Activated CD8-positive, alpha-beta T cell treated with anti-CD3 and anti-CD28 coated beads, Interleukin-2, amount 10 ng/mL, durations not matched to agents 7 days and 5 days (primary cell): ENCODE measurements at regions not wholly inside any gene's neighbourhood (a gene's known extent, or its start where the extent isn't known, plus 50 kb on each side); places are given as distances from the start of the nearest gene placed in this dataset.
A peak's percentile ranks its signal among the peaks of the same experiment; 100 is the strongest.

ENCODE experiments used
- ATAC-seq: fragments of 150-1000 bp; cut with Tn5 transposase; one replicate; pipeline ENCODE4 v1.10.0; 2021; ENCODE audit warnings: moderate library complexity
- CTCF ChIA-PET: fragments of 350-600 bp; sonication (Branson Sonifier 250); formaldehyde crosslinking; loops from one replicate; lab custom pipeline; 2021; ENCODE audit warnings: antibody characterized with exemption; lab: Charles Lee
- POLR2A ChIA-PET: fragments of 350-600 bp; sonication (Branson Sonifier 250); formaldehyde crosslinking; loops from one replicate; lab custom pipeline; 2021; ENCODE audit warnings: antibody characterized with exemption; lab: Charles Lee
- DNase-seq: peaks from one replicate; pipeline ENCODE4 v3.0.0-alpha.2; 2020
- H3K27ac Mint-ChIP-seq: one replicate; pipeline ENCODE4 v1.8.0; 2021; ENCODE audit warnings: mild to moderate bottlenecking, mixed read lengths
- H3K27me3 Mint-ChIP-seq: one replicate; pipeline ENCODE4 v1.8.0; 2021; ENCODE audit warnings: low read depth, mixed read lengths
- H3K36me3 Mint-ChIP-seq: one replicate; pipeline ENCODE4 v1.8.0; 2021; ENCODE audit warnings: low read depth, mixed read lengths
- H3K4me1 Mint-ChIP-seq: one replicate; pipeline ENCODE4 v1.8.0; 2021; ENCODE audit warnings: low read depth, mixed read lengths
- H3K4me3 Mint-ChIP-seq: one replicate; pipeline ENCODE4 v1.8.0; 2021; ENCODE audit warnings: mild to moderate bottlenecking, mixed read lengths
- H3K9me3 Mint-ChIP-seq: one replicate; pipeline ENCODE4 v1.8.0; 2022; ENCODE audit warnings: mixed read lengths; ENCODE audit not compliant: insufficient read depth

GRCh38 chr11:123301696-123302400, 106.8 kb upstream of the CLMP start:
- Mint-ChIP-seq H3K27me3 (peaks cover 3% of the 10 kb centered on the region), H3K9me3 (no peaks in the 10 kb centered on the region), H3K4me1 (peaks cover 41% of the 10 kb centered on the region), H3K27ac (no peak overlapping the region), H3K4me3 (peak overlapping the region; percentile 44), H3K36me3 (no peaks in the 10 kb centered on the region)
- ATAC-seq (peak; percentile 96), DNase-seq (peak; percentile 77)
- CTCF ChIA-PET, result interaction anchor here (0.7 to 6.4 kb wide), 29 partner anchors 10 to 297 kb away, joined by 3 to 47 read pairs (median 5); no protein-coding TSS in a partner anchor
- POLR2A ChIA-PET, result interaction anchor here (0.6 kb wide), 1 partner anchor 286 kb away, joined by 3 read pairs; no protein-coding TSS in a partner anchor

GRCh38 chr11:123301013-123301591, 106.1 kb upstream of the CLMP start:
- ChIA-PET POLR2A (interaction anchor here (1.3 kb wide), 1 partner anchor 177 kb away, joined by 3 read pairs; no protein-coding TSS in a partner anchor), CTCF (interaction anchor here (0.7 to 6.4 kb wide), 29 partner anchors 9 to 276 kb away, joined by 3 to 47 read pairs (median 5); no protein-coding TSS in a partner anchor)

GRCh38 chr11:123299721-123300120, 104.7 kb upstream of the CLMP start:
- Mint-ChIP-seq H3K27me3 (peaks cover 3% of the 10 kb centered on the region), H3K4me3 (no peak overlapping the region), H3K27ac (no peak overlapping the region), H3K9me3 (no peaks in the 10 kb centered on the region), H3K36me3 (no peaks in the 10 kb centered on the region), H3K4me1 (peaks cover 39% of the 10 kb centered on the region)
- no peak for DNase-seq
- ChIA-PET POLR2A (no interaction called here), CTCF (interaction anchor here (1.4 to 6.4 kb wide), 6 partner anchors 73 to 179 kb away, joined by 3 to 47 read pairs (median 7); no protein-coding TSS in a partner anchor)
- no peak for ATAC-seq

More at GRCh38 chr11:123301013-123301591, 106.1 kb upstream of the CLMP start:
- H3K27ac Mint-ChIP-seq, result no peak overlapping the region
- ATAC-seq, result peak; percentile 6
- H3K4me1 Mint-ChIP-seq, result peaks cover 41% of the 10 kb centered on the region
- H3K27me3 Mint-ChIP-seq, result peaks cover 3% of the 10 kb centered on the region
- no peak for DNase-seq
- peak overlapping the region; percentile 44 for H3K4me3 Mint-ChIP-seq
- H3K36me3 Mint-ChIP-seq, result no peaks in the 10 kb centered on the region
- H3K9me3 Mint-ChIP-seq, result no peaks in the 10 kb centered on the region

GRCh38 chr11:123298488-123299447, 103.7 kb upstream of the CLMP start:
- H3K27ac Mint-ChIP-seq, result no peak overlapping the region
- ATAC-seq (no peak), DNase-seq (no peak)
- H3K4me1 Mint-ChIP-seq, result peaks cover 30% of the 10 kb centered on the region
- CTCF ChIA-PET, result interaction anchor here (1.0 to 6.4 kb wide), 5 partner anchors 15 to 180 kb away, joined by 3 to 47 read pairs (median 7); no protein-coding TSS in a partner anchor
- no peaks in the 10 kb centered on the region for H3K36me3 Mint-ChIP-seq
- H3K27me3 Mint-ChIP-seq, result no peaks in the 10 kb centered on the region
- no peak overlapping the region for H3K4me3 Mint-ChIP-seq
- H3K9me3 Mint-ChIP-seq, result no peaks in the 10 kb centered on the region
- POLR2A ChIA-PET, result no interaction called here

GRCh38 chr11:123292647-123293046, 97.6 kb upstream of the CLMP start:
- Mint-ChIP-seq H3K27me3 (peaks cover 9% of the 10 kb centered on the region), H3K4me1 (no peaks in the 10 kb centered on the region), H3K27ac (no peak overlapping the region), H3K36me3 (no peaks in the 10 kb centered on the region), H3K4me3 (no peak overlapping the region), H3K9me3 (no peaks in the 10 kb centered on the region)
- ATAC-seq (no peak), DNase-seq (no peak)
- POLR2A ChIA-PET, result interaction anchor here (0.6 kb wide), 1 partner anchor 46 kb away, joined by 4 read pairs; no protein-coding TSS in a partner anchor
- CTCF ChIA-PET, result interaction anchor here (0.8 to 3.3 kb wide), 2 partner anchors 9 to 158 kb away, joined by 4 to 15 read pairs; no protein-coding TSS in a partner anchor

GRCh38 chr11:123291201-123291869, 96.3 kb upstream of the CLMP start:
- no peak for DNase-seq
- H3K9me3 Mint-ChIP-seq, result no peaks in the 10 kb centered on the region
- H3K4me3 Mint-ChIP-seq, result no peak overlapping the region
- ChIA-PET CTCF (interaction anchor here (1.0 to 3.3 kb wide), 3 partner anchors 10 to 184 kb away, joined by 3 to 15 read pairs (median 5); no protein-coding TSS in a partner anchor), POLR2A (no interaction called here)
- ATAC-seq, result no peak
- no peaks in the 10 kb centered on the region for H3K4me1 Mint-ChIP-seq
- no peaks in the 10 kb centered on the region for H3K36me3 Mint-ChIP-seq
- peaks cover 17% of the 10 kb centered on the region for H3K27me3 Mint-ChIP-seq
- no peak overlapping the region for H3K27ac Mint-ChIP-seq

- no peaks in the 10 kb centered on the region for H3K4me1 Mint-ChIP-seq
- no peak overlapping the region for H3K4me3 Mint-ChIP-seq
- H3K27ac Mint-ChIP-seq, result no peak overlapping the region
- peaks cover 41% of the 10 kb centered on the region for H3K27me3 Mint-ChIP-seq
- ATAC-seq, result no peak
- no peaks in the 10 kb centered on the region for H3K36me3 Mint-ChIP-seq
- no peak for DNase-seq
- CTCF ChIA-PET, result no interaction called here
- POLR2A ChIA-PET, result no interaction called here
- H3K9me3 Mint-ChIP-seq, result no peaks in the 10 kb centered on the region
Observed at GRCh38 chr11:123286761-123287160, 91.7 kb upstream of the CLMP start.

GRCh38 chr11:123286255-123286654, 91.2 kb upstream of the CLMP start:
- H3K27ac Mint-ChIP-seq, result no peak overlapping the region
- ChIA-PET POLR2A (no interaction called here), CTCF (no interaction called here)
- DNase-seq (no peak), ATAC-seq (no peak)
- peaks cover 41% of the 10 kb centered on the region for H3K27me3 Mint-ChIP-seq
- no peaks in the 10 kb centered on the region for H3K9me3 Mint-ChIP-seq
- no peak overlapping the region for H3K4me3 Mint-ChIP-seq
- H3K36me3 Mint-ChIP-seq, result no peaks in the 10 kb centered on the region
- H3K4me1 Mint-ChIP-seq, result no peaks in the 10 kb centered on the region

GRCh38 chr11:123284454-123284853, 89.4 kb upstream of the CLMP start:
- ChIA-PET POLR2A (no interaction called here), CTCF (interaction anchor here (0.7 to 1.2 kb wide), 3 partner anchors 15 to 184 kb away, joined by 3 to 4 read pairs (median 4); no protein-coding TSS in a partner anchor)
- Mint-ChIP-seq H3K27me3 (peaks cover 42% of the 10 kb centered on the region), H3K4me3 (no peak overlapping the region), H3K4me1 (no peaks in the 10 kb centered on the region), H3K27ac (no peak overlapping the region), H3K36me3 (no peaks in the 10 kb centered on the region), H3K9me3 (no peaks in the 10 kb centered on the region)
- no peak for DNase-seq
- ATAC-seq, result no peak

GRCh38 chr11:123282597-123282996, 87.5 kb upstream of the CLMP start:
- H3K27me3 Mint-ChIP-seq, result peaks cover 47% of the 10 kb centered on the region
- DNase-seq (no peak), ATAC-seq (no peak)
- H3K4me1 Mint-ChIP-seq, result no peaks in the 10 kb centered on the region
- H3K36me3 Mint-ChIP-seq, result no peaks in the 10 kb centered on the region
- no peak overlapping the region for H3K4me3 Mint-ChIP-seq
- no peak overlapping the region for H3K27ac Mint-ChIP-seq
- no peaks in the 10 kb centered on the region for H3K9me3 Mint-ChIP-seq
- ChIA-PET CTCF (no interaction called here), POLR2A (no interaction called here)

- H3K36me3 Mint-ChIP-seq, result no peaks in the 10 kb centered on the region
- no peak overlapping the region for H3K27ac Mint-ChIP-seq
- H3K27me3 Mint-ChIP-seq, result peaks cover 11% of the 10 kb centered on the region
- ChIA-PET POLR2A (no interaction called here), CTCF (interaction anchor here (1.6 to 2.1 kb wide), 2 partner anchors 12 to 26 kb away, joined by 5 to 11 read pairs; no protein-coding TSS in a partner anchor)
- DNase-seq, result no peak
- no peak for ATAC-seq
- no peaks in the 10 kb centered on the region for H3K9me3 Mint-ChIP-seq
- H3K4me1 Mint-ChIP-seq, result no peaks in the 10 kb centered on the region
- no peak overlapping the region for H3K4me3 Mint-ChIP-seq
Observed at GRCh38 chr11:123273616-123274015, 78.6 kb upstream of the CLMP start.
